Retinal pigment epithelial cell (primary cell): ENCODE measurements at regions not wholly inside any gene's neighbourhood (a gene's known extent, or its start where the extent isn't known, plus 50 kb on each side); places are given as distances from the start of the nearest gene placed in this dataset.

Experiments used
- DNase-seq: peaks from one replicate; pipeline ENCODE4 v3.0.0-alpha.2; 2010; ENCODE audit warnings: low read depth
- H3K4me3 ChIP-seq: 2 replicates; pipeline ENCODE4 v1.5.1; 2011; ENCODE audit warnings: mild to moderate bottlenecking, low read length, control low read depth, moderate library complexity
- TF ChIP-seq, protein P1 (sequence below): conservative IDR thresholded peaks from 2 replicates; pipeline ENCODE4 v1.5.1; 2011; ENCODE audit warnings: low read depth, low read length, control low read depth, inconsistent platforms

DNA sequence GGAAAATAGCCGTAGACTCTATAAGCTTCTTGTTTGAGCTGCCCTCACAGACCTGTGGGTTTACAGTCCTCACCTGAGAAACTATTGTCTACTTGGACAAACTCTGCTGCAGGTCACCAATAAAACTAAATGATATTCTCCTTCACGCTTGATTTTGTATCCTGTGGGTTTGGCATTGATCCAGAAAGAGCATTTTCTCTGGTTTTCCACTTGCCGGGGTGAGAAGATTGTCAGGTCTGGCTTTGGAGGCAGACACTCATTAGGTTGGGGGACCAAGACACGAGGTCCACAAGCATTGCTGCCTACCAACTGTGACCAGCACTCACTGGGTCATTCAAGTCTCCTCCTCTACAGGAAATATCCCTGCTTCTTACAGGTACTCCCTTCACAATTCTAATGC lies 68.5 kb downstream of the CDC14C start:
- DNase-seq, result no peak
- no peak overlapping the region for H3K4me3 ChIP-seq
- TF ChIP-seq, protein P1, sequence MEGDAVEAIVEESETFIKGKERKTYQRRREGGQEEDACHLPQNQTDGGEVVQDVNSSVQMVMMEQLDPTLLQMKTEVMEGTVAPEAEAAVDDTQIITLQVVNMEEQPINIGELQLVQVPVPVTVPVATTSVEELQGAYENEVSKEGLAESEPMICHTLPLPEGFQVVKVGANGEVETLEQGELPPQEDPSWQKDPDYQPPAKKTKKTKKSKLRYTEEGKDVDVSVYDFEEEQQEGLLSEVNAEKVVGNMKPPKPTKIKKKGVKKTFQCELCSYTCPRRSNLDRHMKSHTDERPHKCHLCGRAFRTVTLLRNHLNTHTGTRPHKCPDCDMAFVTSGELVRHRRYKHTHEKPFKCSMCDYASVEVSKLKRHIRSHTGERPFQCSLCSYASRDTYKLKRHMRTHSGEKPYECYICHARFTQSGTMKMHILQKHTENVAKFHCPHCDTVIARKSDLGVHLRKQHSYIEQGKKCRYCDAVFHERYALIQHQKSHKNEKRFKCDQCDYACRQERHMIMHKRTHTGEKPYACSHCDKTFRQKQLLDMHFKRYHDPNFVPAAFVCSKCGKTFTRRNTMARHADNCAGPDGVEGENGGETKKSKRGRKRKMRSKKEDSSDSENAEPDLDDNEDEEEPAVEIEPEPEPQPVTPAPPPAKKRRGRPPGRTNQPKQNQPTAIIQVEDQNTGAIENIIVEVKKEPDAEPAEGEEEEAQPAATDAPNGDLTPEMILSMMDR, result no peak

DNA sequence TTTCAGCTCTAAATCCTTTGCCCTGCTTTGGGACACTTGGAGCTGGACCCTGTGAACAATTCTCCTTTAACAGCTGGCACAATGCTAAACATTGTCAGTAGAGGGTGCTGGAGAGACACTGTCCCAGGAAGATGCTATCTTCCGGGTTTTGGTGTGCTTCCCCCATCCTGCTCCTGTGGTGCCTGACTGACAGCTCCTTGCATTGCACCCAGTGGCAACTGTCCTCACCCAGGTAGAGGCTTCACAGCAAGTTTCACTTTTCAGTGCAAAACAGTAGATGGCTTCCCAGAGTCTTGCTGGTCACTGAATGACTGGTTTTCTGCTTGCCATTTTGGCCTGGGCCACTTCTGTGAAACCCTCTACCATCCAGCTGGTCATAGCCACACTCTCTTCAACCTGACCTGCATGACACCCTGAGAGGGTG lies 77.3 kb downstream of the CDC14C start:
- DNase-seq, result no peak
- H3K4me3 ChIP-seq, result no peak overlapping the region
- TF ChIP-seq, protein P1, result peak; percentile 65

DNA sequence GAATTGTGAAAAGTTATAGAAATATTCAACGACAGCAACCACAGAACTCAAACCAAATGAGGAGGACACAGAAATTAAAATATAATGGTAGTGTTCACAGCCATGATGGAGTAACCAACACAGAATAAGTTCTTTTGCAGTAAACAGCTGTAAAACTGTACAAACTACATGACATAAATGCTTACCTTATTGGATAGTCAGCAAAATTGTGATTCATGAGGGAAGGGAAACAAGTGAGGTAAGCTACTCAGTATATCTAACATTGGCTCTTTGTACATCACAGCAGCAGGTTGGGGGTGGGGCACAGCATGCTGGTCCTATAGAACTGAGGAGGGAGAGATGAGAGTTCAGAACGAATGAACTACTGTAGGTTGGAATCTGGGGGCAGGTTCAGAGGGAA lies 86.4 kb downstream of the CDC14C start:
- TF ChIP-seq, protein P1, result no peak
- no peak for DNase-seq
- H3K4me3 ChIP-seq, result no peak overlapping the region

DNA sequence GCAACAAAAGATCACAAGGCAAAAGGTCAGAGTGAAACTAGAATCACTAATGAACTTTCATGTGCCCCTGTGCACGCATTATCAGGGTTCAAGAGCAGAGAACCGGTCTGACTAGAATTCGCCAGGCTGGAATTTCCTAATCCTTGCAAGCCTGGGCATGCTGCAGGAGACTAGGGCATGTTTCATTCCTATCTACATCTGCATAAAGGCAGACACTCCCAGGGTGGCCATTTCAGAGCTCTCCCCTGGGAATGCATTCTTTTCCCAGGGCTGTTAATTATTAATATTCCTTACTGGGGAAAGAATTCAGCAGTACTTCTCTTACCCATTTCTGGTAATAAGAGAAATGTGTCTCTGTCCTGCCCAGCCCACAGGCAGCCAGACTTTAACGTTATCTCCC lies 90.5 kb downstream of the CDC14C start:
- H3K4me3 ChIP-seq, result no peak overlapping the region
- TF ChIP-seq, protein P1, result no peak
- DNase-seq, result no peak

DNA sequence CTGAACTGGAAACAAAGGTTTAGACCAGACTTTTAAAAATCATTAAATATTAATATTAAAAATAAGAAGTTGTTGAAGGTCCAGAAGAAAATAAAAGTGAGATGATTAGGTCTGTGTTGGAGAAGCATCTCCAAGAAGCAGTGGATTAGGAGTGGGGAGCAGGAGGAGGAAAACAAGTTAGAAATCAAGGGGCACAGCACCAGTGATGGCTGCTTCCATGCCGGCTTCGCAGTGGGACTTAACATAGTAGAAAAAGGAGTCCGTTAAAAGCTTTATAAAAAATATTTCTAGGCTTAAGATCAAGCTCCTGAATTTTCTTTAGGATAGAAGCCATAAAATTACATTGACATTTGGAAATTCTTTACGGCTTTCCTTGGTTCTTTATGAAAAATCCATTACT lies 95.8 kb downstream of the CDC14C start:
- TF ChIP-seq, protein P1, result no peak
- no peak for DNase-seq
- no peak overlapping the region for H3K4me3 ChIP-seq

DNA sequence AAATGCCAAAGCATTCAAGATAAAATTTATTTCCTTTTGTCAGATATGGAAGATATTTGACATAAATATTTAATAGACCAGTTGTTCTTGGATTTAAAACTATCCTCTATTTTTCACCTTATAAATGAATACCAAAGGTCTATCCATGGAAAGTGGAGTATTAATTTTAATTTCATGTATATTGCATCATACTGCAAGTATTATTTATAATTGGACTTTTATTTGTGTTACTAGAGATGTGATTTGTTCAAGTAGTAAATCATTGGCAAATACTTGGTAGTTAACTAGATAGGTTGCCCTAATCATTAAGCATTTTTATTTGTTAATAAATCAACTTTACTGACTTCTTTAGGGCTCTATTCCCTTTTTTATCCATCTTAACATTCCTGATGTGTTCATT lies 98.1 kb downstream of the CDC14C start:
- no peak overlapping the region for H3K4me3 ChIP-seq
- DNase-seq, result no peak
- TF ChIP-seq, protein P1, result no peak

DNA sequence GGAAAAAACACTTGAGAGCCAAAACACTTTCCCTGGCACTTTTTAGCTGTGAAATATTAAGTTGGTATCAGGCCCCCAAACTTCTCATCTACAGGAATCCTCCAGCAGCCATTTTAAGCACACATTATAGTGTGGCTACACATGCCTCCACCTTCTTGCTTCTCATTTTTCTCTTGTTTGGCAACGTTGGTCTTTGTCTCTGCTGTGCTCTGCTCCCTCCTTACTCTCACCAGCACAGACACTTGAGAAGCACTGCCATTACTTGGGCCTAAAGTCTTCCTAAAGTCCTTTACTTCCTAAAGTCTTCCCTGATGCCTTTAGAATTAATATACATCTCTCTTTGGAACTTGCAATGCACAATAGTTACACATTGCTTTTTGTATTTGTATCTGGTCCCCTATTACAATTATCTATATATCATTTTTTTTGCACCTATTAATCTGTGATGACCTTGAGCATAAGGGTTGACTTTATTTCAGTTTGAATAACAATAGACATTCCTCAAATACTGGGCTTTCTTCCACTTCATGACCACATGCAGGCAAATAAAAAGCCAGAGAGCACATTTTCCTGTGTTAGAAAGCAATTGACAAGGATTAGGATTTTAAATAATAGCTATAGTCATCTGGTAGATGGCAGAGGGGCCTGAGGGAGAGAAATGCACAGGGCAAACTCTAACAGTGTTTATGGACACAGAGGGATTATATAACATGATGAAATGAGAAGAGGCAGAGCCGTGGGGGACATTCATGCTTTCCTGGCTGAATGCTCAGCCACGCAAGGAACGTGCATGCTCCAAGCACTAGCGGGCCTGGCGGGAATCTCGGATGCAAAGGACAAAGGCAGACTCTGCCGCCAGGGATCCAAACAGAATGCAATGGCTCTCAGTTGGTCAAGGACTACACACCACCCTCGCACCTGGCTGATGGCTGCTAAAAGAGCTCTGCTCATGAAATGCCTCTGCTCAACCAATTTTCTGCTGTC lies 99.3 kb downstream of the CDC14C start:
- DNase-seq, result no peak
- H3K4me3 ChIP-seq, result no peak overlapping the region
- TF ChIP-seq, protein P1, result no peak
